ENCODE measurements at regions not wholly inside any gene's neighbourhood (a gene's known extent, or its start where the extent isn't known, plus 50 kb on each side); places are given as distances from the start of the nearest gene placed in this dataset.

DNA sequence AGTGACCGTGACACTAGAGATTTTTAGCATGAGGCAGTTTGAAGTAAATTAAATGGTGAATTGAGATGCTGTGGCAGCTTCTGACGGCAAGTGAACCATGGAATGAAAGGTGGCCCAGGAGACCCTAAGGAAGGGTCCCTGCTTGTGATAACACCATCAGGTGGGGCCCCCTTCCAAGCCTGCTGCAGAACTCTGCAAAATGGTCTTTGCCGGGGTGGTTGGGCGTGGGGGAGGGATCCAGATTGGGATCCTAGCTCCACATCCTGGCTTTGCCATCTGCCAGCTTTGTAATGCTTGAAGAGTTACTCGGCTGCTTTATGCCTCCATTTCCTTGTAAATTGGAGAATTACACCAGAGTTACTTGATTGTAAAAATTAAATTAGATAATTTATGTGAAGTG lies 222.6 kb upstream of the NFE2L3 start:
- Histone ChIP-seq H3K4me3 (ENCODE audit: low read length) (no peak overlapping the region), H3K9ac (ENCODE audit: low read length) (no peak overlapping the region), H3K4me1 (ENCODE audit: control insufficient read depth, insufficient read depth, low read length) (no peaks in the 10 kb centered on the region), H3K27me3 (ENCODE audit: control insufficient read depth, insufficient read depth, low read length) (no peaks in the 10 kb centered on the region), H3K27ac (ENCODE audit: low read depth, low read length) (no peak overlapping the region), H3K36me3 (ENCODE audit: control insufficient read depth, insufficient read depth, low read length) (no peaks in the 10 kb centered on the region)

DNA sequence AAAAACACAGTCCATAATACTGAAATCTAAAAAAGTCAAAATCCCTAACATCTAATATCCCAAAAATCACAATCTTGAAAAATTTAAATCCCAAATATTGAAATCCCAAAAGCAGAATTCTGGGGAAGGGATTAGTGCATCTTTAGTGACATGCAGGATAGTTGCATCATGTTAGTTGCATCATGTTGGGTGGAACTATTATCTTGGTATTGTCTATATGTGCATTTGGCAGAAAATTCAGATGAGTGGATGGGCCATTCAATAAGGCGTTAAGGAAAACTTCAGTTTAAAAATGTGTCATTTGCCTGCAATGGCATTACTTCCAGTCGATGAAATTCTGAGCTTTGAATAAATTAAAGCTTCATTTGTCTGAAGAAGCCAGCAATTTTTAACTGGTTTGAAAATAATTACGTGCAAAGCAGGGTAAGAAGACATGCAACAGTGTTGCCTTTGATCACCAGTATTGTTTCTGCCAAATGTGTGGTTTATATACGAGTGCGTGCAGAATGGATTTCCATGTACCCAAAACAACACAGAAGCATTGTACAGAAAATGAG lies 221.4 kb upstream of the NFE2L3 start:
- H3K27ac ChIP-seq (ENCODE audit: low read depth, low read length) = no peak overlapping the region

DNA sequence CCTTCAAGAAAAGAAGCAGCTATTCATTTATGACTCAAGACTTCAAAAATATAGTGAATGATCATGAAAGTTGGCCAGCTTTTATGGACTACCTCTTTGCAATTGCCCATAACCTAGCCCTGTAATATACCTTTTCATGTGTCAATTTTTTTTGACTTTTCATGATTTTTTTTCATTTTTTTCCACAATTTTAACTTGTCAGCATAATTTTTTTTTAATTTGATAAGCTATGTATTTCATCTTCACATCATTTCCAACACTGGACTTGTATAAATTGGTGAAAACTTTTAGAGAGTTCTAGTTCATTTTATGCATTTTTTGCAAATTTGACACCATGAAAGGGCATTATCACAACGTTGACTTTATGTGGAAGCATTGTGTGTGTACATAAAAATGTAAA lies 220.8 kb upstream of the NFE2L3 start:
- Histone ChIP-seq H3K27ac (ENCODE audit: low read depth, low read length) (no peak overlapping the region), H3K9ac (ENCODE audit: low read length) (no peak overlapping the region), H3K4me3 (ENCODE audit: low read length) (no peak overlapping the region), H3K36me3 (ENCODE audit: control insufficient read depth, insufficient read depth, low read length) (no peaks in the 10 kb centered on the region), H3K27me3 (ENCODE audit: control insufficient read depth, insufficient read depth, low read length) (no peaks in the 10 kb centered on the region), H3K4me1 (ENCODE audit: control insufficient read depth, insufficient read depth, low read length) (no peaks in the 10 kb centered on the region)

More for the DNA sequence above, 221.4 kb upstream of the NFE2L3 start:
- Histone ChIP-seq H3K9ac (ENCODE audit: low read length) (no peak overlapping the region), H3K36me3 (ENCODE audit: control insufficient read depth, insufficient read depth, low read length) (no peaks in the 10 kb centered on the region), H3K27me3 (ENCODE audit: control insufficient read depth, insufficient read depth, low read length) (no peaks in the 10 kb centered on the region), H3K4me1 (ENCODE audit: control insufficient read depth, insufficient read depth, low read length) (no peaks in the 10 kb centered on the region), H3K4me3 (ENCODE audit: low read length) (no peak overlapping the region)

- no peak overlapping the region for H3K9ac ChIP-seq (ENCODE audit: low read length)
- no peak overlapping the region for H3K4me3 ChIP-seq (ENCODE audit: low read length)
- H3K27me3 ChIP-seq (ENCODE audit: control insufficient read depth, insufficient read depth, low read length) = no peaks in the 10 kb centered on the region
- no peaks in the 10 kb centered on the region for H3K36me3 ChIP-seq (ENCODE audit: control insufficient read depth, insufficient read depth, low read length)
- H3K27ac ChIP-seq (ENCODE audit: low read depth, low read length) = no peak overlapping the region
- no peaks in the 10 kb centered on the region for H3K4me1 ChIP-seq (ENCODE audit: control insufficient read depth, insufficient read depth, low read length)
Observed at GRCh38 chr7:25933921-25934320, 218.1 kb upstream of the NFE2L3 start.

GRCh38 chr7:25940086-25940906 lies 211.7 kb upstream of the NFE2L3 start:
- H3K27me3 ChIP-seq (ENCODE audit: control insufficient read depth, insufficient read depth, low read length) = no peaks in the 10 kb centered on the region
- no peaks in the 10 kb centered on the region for H3K36me3 ChIP-seq (ENCODE audit: control insufficient read depth, insufficient read depth, low read length)
- no peak overlapping the region for H3K27ac ChIP-seq (ENCODE audit: low read depth, low read length)
- H3K4me1 ChIP-seq (ENCODE audit: control insufficient read depth, insufficient read depth, low read length) = no peaks in the 10 kb centered on the region
- H3K9ac ChIP-seq (ENCODE audit: low read length) = no peak overlapping the region
- H3K4me3 ChIP-seq (ENCODE audit: low read length) = no peak overlapping the region

- Histone ChIP-seq H3K4me1 (ENCODE audit: control insufficient read depth, insufficient read depth, low read length) (peaks cover 1% of the 10 kb centered on the region), H3K9ac (ENCODE audit: low read length) (no peak overlapping the region), H3K27me3 (ENCODE audit: control insufficient read depth, insufficient read depth, low read length) (no peaks in the 10 kb centered on the region), H3K36me3 (ENCODE audit: control insufficient read depth, insufficient read depth, low read length) (no peaks in the 10 kb centered on the region), H3K27ac (ENCODE audit: low read depth, low read length) (no peak overlapping the region), H3K4me3 (ENCODE audit: low read length) (no peak overlapping the region)
Observed at GRCh38 chr7:25944777-25945515, 207.1 kb upstream of the NFE2L3 start.

DNA sequence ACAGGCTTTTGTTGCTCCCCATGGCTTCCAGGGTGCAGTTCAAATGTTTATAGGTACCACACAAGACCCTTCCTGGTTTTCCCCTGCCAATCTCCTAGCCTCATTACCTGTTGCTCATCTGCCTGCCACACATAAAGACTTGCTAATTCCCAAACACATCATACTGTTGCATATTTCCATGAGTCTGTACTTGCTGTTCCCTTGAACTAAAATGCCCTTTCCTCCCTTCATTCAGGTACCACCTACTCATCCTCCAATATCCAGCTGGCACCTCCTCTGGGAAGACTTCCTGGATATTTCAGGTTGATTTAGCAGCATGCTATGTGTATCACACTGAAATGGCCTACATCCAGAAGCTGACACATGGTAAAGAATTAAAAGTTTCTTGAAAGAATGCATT lies 206.4 kb upstream of the NFE2L3 start:
- Histone ChIP-seq H3K4me1 (ENCODE audit: control insufficient read depth, insufficient read depth, low read length) (peaks cover 3% of the 10 kb centered on the region), H3K4me3 (ENCODE audit: low read length) (no peak overlapping the region), H3K27ac (ENCODE audit: low read depth, low read length) (no peak overlapping the region), H3K27me3 (ENCODE audit: control insufficient read depth, insufficient read depth, low read length) (no peaks in the 10 kb centered on the region), H3K9ac (ENCODE audit: low read length) (no peak overlapping the region), H3K36me3 (ENCODE audit: control insufficient read depth, insufficient read depth, low read length) (no peaks in the 10 kb centered on the region)

GRCh38 chr7:25946181-25946580 lies 205.8 kb upstream of the NFE2L3 start:
- Histone ChIP-seq H3K4me3 (ENCODE audit: low read length) (no peak overlapping the region), H3K9ac (ENCODE audit: low read length) (no peak overlapping the region), H3K27ac (ENCODE audit: low read depth, low read length) (no peak overlapping the region), H3K4me1 (ENCODE audit: control insufficient read depth, insufficient read depth, low read length) (peaks cover 3% of the 10 kb centered on the region), H3K27me3 (ENCODE audit: control insufficient read depth, insufficient read depth, low read length) (no peaks in the 10 kb centered on the region), H3K36me3 (ENCODE audit: control insufficient read depth, insufficient read depth, low read length) (no peaks in the 10 kb centered on the region)

DNA sequence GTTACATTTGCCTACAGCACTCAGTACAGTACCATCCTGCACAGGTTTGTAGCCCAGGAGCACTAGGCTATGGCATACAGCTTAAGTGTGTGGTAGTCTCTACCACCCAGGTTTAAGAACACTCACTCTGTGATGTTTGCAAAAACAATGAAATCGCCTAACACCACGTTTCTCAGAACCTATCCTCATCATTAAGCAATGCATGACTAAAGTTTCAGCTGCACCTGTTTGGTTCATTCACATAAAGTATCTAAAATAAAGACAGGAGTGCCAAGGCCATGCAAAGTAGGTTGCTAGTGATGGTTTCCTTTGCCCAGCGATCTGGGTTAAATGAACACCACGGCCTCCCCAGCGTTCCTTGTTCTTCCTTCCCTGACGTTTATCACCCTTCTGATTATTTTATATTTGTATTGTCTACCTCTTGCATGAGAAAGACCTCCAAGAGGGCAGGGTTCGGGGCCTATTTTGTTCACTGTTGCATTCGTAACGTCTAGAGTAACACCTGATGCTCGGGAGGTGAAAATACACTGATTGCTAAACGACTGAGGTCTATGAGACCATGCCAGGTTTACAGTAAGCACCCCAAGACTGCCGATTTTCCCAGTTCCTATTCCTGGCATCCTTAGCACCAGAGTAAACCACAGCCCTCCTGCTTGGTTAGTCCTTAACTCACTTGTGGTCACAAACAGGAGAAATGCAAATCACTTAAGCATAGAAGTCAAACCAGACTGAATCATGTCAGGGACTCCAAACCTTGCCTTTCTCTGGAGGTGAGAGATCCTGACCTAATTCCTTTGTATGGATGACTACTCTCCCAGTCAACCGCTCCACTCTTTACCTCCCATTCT lies 204.1 kb upstream of the NFE2L3 start:
- no peak overlapping the region for H3K27ac ChIP-seq (ENCODE audit: low read depth, low read length)
- H3K27me3 ChIP-seq (ENCODE audit: control insufficient read depth, insufficient read depth, low read length) = no peaks in the 10 kb centered on the region
- peaks cover 3% of the 10 kb centered on the region for H3K4me1 ChIP-seq (ENCODE audit: control insufficient read depth, insufficient read depth, low read length)
- no peak overlapping the region for H3K9ac ChIP-seq (ENCODE audit: low read length)
- H3K36me3 ChIP-seq (ENCODE audit: control insufficient read depth, insufficient read depth, low read length) = no peaks in the 10 kb centered on the region
- H3K4me3 ChIP-seq (ENCODE audit: low read length) = no peak overlapping the region

GRCh38 chr7:25949736-25950487 lies 202.1 kb upstream of the NFE2L3 start:
- Histone ChIP-seq H3K27ac (ENCODE audit: low read depth, low read length) (no peak overlapping the region), H3K4me3 (ENCODE audit: low read length) (peak overlapping the region; percentile 75), H3K36me3 (ENCODE audit: control insufficient read depth, insufficient read depth, low read length) (no peaks in the 10 kb centered on the region), H3K9ac (ENCODE audit: low read length) (peak overlapping the region; percentile 32), H3K4me1 (ENCODE audit: control insufficient read depth, insufficient read depth, low read length) (peaks cover 3% of the 10 kb centered on the region), H3K27me3 (ENCODE audit: control insufficient read depth, insufficient read depth, low read length) (no peaks in the 10 kb centered on the region)

DNA sequence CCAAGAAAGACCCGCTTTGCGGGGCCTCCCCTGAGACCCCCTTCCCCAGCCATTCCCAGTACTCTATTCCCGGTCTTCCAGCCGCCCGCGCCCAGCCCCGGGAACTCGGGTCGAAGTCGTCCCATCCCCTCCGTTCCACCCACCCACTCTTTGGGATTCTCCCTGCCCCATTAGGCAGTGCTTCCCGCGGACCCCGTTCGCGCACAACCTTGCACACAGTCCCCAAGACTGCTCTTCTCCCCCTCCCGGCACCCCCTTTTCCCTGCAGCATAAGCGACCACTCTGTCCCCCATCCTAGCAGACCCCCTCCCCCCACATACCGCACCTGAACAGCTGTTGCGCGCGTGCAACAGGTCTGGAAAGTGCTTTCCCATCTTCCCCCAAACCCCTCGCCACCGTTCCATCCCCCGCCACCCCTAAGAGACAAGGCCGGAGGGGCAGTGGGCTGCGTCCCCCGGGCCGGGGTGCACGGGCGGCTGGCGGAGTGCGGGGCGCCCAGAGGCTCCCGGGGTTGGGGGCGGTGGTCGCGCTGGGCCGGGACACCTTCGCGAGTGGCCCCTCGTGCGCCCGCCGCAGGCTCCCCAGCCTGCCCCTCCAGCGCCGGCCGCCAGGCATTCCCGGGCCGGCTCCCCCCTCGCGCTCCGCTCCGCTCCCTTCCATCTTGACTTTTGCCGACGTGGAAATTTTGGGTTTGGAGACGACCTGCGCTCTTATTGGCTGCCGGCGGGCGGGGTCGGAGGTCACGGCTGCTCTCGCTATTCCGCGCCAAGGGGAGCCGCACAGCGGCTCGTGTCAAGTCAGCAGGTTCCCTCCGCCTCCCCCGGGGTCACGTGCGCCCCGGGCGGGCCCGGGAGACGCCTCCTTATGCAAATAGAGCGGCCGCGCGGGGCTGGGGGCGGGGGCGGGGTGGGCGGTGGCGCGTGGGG lies 201.2 kb upstream of the NFE2L3 start:
- Histone ChIP-seq H3K27ac (ENCODE audit: low read depth, low read length) (no peak overlapping the region), H3K4me3 (ENCODE audit: low read length) (peak overlapping the region; percentile 75), H3K9ac (ENCODE audit: low read length) (peak overlapping the region; percentile 45), H3K27me3 (ENCODE audit: control insufficient read depth, insufficient read depth, low read length) (no peaks in the 10 kb centered on the region), H3K4me1 (ENCODE audit: control insufficient read depth, insufficient read depth, low read length) (peaks cover 3% of the 10 kb centered on the region), H3K36me3 (ENCODE audit: control insufficient read depth, insufficient read depth, low read length) (no peaks in the 10 kb centered on the region)

Measured in rectal smooth muscle tissue (tissue), 1 donor.